GM23338 (cell line): ENCODE measurements at regions not wholly inside any gene's neighbourhood (a gene's known extent, or its start where the extent isn't known, plus 50 kb on each side); places are given as distances from the start of the nearest gene placed in this dataset.

ENCODE experiments used
- ATAC-seq: fragments of 200-7000 bp; cut with Tn5 transposase; 3 replicates; pipeline ENCODE4 v1.9.1; 2020
- DNase-seq: peaks from one replicate; pipeline ENCODE4 v3.0.0-alpha.2; 2015; ENCODE audit warnings: low spot score
- H2AFZ ChIP-seq: fragments of 200-600 bp; sonication (generic); 2 replicates; pipeline ENCODE4 v1.8.0; 2016; ENCODE audit warnings: antibody characterized with exemption, mild to moderate bottlenecking, moderate library complexity
- H3F3A ChIP-seq: fragments of 200-600 bp; sonication (generic); replicated peaks from 2 replicates; pipeline ENCODE4 v1.8.0; 2017; ENCODE audit warnings: antibody characterized with exemption, mixed run types, low read depth
- H3K27ac ChIP-seq: fragments of 200-600 bp; sonication (generic); 2 replicates; pipeline ENCODE4 v1.6.1; 2016; ENCODE audit warnings: low read depth
- H3K27me3 ChIP-seq: fragments of 200-600 bp; sonication (generic); 2 replicates; pipeline ENCODE4 v1.8.0; 2016; ENCODE audit warnings: mild to moderate bottlenecking, mixed run types, moderate library complexity; ENCODE audit not compliant: insufficient read depth
- H3K36me3 ChIP-seq: fragments of 200-600 bp; sonication (generic); 2 replicates; pipeline ENCODE4 v1.8.0; 2016; ENCODE audit warnings: mild to moderate bottlenecking; ENCODE audit not compliant: insufficient read depth
- H3K4me1 ChIP-seq: fragments of 200-600 bp; sonication (generic); 2 replicates; pipeline ENCODE4 v1.8.0; 2016; ENCODE audit warnings: mild to moderate bottlenecking, moderate library complexity; ENCODE audit not compliant: insufficient read depth
- H3K4me2 ChIP-seq: fragments of 200-600 bp; sonication (generic); 2 replicates; pipeline ENCODE4 v1.7.1; 2017; ENCODE audit warnings: mixed run types
- H3K4me3 ChIP-seq: fragments of 200-600 bp; sonication (generic); 2 replicates; pipeline ENCODE4 v1.6.1; 2016; ENCODE audit warnings: mixed run types
- H3K79me2 ChIP-seq: fragments of 200-600 bp; sonication (generic); replicated peaks from 2 replicates; pipeline ENCODE4 v1.8.0; 2017; ENCODE audit warnings: mild to moderate bottlenecking; ENCODE audit not compliant: insufficient read depth
- H3K9me2 ChIP-seq: fragments of 200-600 bp; sonication (generic); 2 replicates; pipeline ENCODE4 v1.8.0; 2017; ENCODE audit not compliant: insufficient read depth
- H4K20me1 ChIP-seq: fragments of 200-600 bp; sonication (generic); replicated peaks from 2 replicates; pipeline ENCODE4 v1.8.0; 2017; ENCODE audit warnings: mild to moderate bottlenecking; ENCODE audit not compliant: insufficient read depth
- H3K27ac Mint-ChIP-seq: 2 replicates; pipeline ENCODE4 v1.8.0; 2020; ENCODE audit warnings: inconsistent platforms, mild to moderate bottlenecking, moderate library complexity, mixed read lengths
- H3K27me3 Mint-ChIP-seq: 3 replicates; pipeline ENCODE4 v1.8.0; 2022; ENCODE audit warnings: low read depth, mild to moderate bottlenecking, moderate library complexity, mixed read lengths, inconsistent platforms; ENCODE audit not compliant: insufficient read depth, poor library complexity
- H3K36me3 Mint-ChIP-seq: 3 replicates; pipeline ENCODE4 v1.8.0; 2021; ENCODE audit warnings: low read depth, mild to moderate bottlenecking, inconsistent platforms, moderate library complexity, mixed read lengths
- H3K4me1 Mint-ChIP-seq: 3 replicates; pipeline ENCODE4 v1.8.0; 2020; ENCODE audit warnings: mild to moderate bottlenecking, inconsistent platforms, mixed read lengths
- H3K4me3 Mint-ChIP-seq: 3 replicates; pipeline ENCODE4 v1.8.0; 2021; ENCODE audit warnings: moderate library complexity, mild to moderate bottlenecking, inconsistent platforms, mixed read lengths
- H3K9me3 Mint-ChIP-seq: 3 replicates; pipeline ENCODE4 v1.8.0; 2020; ENCODE audit warnings: moderate library complexity, mild to moderate bottlenecking, inconsistent platforms, mixed read lengths
- CREB1 ChIP-seq: fragments of 250-450 bp; sonication (Bioruptor Pico); IDR thresholded peaks from 2 replicates; pipeline ENCODE4 v1.5.0; 2020; ENCODE audit warnings: low read depth, mild to moderate bottlenecking, moderate library complexity
- EZH2 ChIP-seq: fragments of 200-600 bp; sonication (generic); IDR thresholded peaks from one replicate; pipeline ENCODE4 v1.8.0; 2017; ENCODE audit warnings: antibody characterized with exemption, mild to moderate bottlenecking, low read depth; ENCODE audit not compliant: unreplicated experiment
- EZH2phosphoT487 ChIP-seq: fragments of 200-600 bp; sonication (generic); IDR thresholded peaks from one replicate; pipeline ENCODE4 v1.8.1; 2018; ENCODE audit warnings: antibody characterized with exemption; ENCODE audit not compliant: unreplicated experiment
- NANOG ChIP-seq: IDR thresholded peaks from 2 replicates; pipeline ENCODE4 v1.6.1; 2016; ENCODE audit warnings: antibody characterized with exemption, borderline replicate concordance
- STAT1 ChIP-seq: IDR thresholded peaks from one replicate; pipeline ENCODE4 v1.6.1; 2016; ENCODE audit warnings: antibody characterized with exemption; ENCODE audit not compliant: unreplicated experiment
- ZNF114 ChIP-seq: fragments of 250-450 bp; sonication (Bioruptor Pico); IDR thresholded peaks from 2 replicates; pipeline ENCODE4 v1.5.0; 2020; ENCODE audit warnings: mild to moderate bottlenecking, moderate library complexity
- ZNF331 ChIP-seq: fragments of 250-450 bp; sonication (Bioruptor Pico); IDR thresholded peaks from 2 replicates; pipeline ENCODE4 v1.5.0; 2020; ENCODE audit warnings: low read depth, mild to moderate bottlenecking, moderate library complexity
- TF ChIP-seq, protein P1 (sequence below): fragments of 250-450 bp; sonication (Bioruptor Pico); IDR thresholded peaks from 2 replicates; pipeline ENCODE4 v1.5.0; 2020; ENCODE audit warnings: mild to moderate bottlenecking, moderate library complexity
- TF ChIP-seq, protein P2 (sequence below), 2 experiments: fragments of 200-600 bp in 1 of 2; sonication (generic) in 1 of 2; conservative IDR thresholded peaks; 2 replicates each; pipeline versions ENCODE4 v1.5.1 to v1.6.1; 2016 to 2017; ENCODE audit warnings: antibody characterized with exemption in 2 of 2, low read depth in 2 of 2, mild to moderate bottlenecking in 2 of 2, moderate library complexity in 1 of 2

DNA sequence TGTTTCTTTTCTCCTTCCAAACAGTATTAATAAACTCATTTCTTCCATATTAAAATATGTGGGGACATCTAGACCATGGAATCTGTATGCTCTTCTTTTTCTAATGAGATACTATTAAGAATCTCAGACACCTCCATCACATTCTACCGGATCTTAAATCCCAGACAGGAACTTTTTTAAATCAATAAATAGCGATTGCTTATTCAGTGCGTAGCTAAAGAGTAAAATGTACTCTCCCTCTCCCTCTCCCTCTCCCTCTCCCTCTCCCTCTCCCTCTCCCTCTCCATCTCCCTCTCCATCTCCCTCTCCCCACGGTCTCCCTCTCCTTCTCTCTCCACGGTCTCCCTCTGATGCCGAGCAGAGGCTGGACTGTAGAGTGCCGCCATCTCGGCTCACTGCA is 297.0 kb downstream of the HNRNPD start (continued):
- TF ChIP-seq, protein P1, sequence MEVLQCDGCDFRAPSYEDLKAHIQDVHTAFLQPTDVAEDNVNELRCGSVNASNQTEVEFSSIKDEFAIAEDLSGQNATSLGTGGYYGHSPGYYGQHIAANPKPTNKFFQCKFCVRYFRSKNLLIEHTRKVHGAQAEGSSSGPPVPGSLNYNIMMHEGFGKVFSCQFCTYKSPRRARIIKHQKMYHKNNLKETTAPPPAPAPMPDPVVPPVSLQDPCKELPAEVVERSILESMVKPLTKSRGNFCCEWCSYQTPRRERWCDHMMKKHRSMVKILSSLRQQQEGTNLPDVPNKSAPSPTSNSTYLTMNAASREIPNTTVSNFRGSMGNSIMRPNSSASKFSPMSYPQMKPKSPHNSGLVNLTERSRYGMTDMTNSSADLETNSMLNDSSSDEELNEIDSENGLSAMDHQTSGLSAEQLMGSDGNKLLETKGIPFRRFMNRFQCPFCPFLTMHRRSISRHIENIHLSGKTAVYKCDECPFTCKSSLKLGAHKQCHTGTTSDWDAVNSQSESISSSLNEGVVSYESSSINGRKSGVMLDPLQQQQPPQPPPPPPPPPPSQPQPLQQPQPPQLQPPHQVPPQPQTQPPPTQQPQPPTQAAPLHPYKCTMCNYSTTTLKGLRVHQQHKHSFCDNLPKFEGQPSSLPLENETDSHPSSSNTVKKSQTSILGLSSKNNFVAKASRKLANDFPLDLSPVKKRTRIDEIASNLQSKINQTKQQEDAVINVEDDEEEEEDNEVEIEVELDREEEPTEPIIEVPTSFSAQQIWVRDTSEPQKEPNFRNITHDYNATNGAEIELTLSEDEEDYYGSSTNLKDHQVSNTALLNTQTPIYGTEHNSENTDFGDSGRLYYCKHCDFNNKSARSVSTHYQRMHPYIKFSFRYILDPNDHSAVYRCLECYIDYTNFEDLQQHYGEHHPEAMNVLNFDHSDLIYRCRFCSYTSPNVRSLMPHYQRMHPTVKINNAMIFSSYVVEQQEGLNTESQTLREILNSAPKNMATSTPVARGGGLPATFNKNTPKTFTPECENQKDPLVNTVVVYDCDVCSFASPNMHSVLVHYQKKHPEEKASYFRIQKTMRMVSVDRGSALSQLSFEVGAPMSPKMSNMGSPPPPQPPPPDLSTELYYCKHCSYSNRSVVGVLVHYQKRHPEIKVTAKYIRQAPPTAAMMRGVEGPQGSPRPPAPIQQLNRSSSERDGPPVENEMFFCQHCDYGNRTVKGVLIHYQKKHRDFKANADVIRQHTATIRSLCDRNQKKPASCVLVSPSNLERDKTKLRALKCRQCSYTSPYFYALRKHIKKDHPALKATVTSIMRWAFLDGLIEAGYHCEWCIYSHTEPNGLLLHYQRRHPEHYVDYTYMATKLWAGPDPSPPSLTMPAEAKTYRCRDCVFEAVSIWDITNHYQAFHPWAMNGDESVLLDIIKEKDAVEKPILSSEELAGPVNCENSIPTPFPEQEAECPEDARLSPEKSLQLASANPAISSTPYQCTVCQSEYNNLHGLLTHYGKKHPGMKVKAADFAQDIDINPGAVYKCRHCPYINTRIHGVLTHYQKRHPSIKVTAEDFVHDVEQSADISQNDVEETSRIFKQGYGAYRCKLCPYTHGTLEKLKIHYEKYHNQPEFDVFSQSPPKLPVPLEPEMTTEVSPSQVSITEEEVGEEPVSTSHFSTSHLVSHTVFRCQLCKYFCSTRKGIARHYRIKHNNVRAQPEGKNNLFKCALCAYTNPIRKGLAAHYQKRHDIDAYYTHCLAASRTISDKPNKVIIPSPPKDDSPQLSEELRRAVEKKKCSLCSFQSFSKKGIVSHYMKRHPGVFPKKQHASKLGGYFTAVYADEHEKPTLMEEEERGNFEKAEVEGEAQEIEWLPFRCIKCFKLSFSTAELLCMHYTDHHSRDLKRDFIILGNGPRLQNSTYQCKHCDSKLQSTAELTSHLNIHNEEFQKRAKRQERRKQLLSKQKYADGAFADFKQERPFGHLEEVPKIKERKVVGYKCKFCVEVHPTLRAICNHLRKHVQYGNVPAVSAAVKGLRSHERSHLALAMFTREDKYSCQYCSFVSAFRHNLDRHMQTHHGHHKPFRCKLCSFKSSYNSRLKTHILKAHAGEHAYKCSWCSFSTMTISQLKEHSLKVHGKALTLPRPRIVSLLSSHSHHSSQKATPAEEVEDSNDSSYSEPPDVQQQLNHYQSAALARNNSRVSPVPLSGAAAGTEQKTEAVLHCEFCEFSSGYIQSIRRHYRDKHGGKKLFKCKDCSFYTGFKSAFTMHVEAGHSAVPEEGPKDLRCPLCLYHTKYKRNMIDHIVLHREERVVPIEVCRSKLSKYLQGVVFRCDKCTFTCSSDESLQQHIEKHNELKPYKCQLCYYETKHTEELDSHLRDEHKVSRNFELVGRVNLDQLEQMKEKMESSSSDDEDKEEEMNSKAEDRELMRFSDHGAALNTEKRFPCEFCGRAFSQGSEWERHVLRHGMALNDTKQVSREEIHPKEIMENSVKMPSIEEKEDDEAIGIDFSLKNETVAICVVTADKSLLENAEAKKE = no peak
- TF ChIP-seq ZNF114 = no peak
- no peak for TF ChIP-seq EZH2
- no peak for TF ChIP-seq ZNF331 (CRISPR knock-in tag)
- TF ChIP-seq, protein P2, sequence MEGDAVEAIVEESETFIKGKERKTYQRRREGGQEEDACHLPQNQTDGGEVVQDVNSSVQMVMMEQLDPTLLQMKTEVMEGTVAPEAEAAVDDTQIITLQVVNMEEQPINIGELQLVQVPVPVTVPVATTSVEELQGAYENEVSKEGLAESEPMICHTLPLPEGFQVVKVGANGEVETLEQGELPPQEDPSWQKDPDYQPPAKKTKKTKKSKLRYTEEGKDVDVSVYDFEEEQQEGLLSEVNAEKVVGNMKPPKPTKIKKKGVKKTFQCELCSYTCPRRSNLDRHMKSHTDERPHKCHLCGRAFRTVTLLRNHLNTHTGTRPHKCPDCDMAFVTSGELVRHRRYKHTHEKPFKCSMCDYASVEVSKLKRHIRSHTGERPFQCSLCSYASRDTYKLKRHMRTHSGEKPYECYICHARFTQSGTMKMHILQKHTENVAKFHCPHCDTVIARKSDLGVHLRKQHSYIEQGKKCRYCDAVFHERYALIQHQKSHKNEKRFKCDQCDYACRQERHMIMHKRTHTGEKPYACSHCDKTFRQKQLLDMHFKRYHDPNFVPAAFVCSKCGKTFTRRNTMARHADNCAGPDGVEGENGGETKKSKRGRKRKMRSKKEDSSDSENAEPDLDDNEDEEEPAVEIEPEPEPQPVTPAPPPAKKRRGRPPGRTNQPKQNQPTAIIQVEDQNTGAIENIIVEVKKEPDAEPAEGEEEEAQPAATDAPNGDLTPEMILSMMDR (conservative IDR thresholded peaks at IDR 0.05; ENCODE audit: low read depth in 2 of 2) = no peak
- no peak for TF ChIP-seq EZH2phosphoT487
- no peak for TF ChIP-seq CREB1
- TF ChIP-seq NANOG = no peak

DNA sequence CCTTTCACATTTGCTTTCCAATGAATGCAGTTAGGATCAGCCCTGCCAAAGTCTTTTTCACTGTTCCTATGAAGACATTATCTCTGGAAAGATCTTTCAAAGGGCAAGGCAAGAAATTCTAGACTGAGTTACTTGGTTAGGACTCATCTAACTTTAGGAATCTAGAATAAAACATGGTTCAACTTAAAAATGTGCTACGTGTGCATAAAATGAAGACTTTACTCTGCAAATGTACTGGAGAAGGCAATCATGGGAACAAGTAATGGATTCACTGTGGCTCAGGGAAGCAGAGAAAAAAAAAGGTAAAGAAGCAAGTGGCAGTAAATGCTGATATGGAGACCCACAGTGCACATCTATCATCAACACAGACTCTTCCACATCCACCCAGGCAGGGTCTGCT is 297.4 kb downstream of the HNRNPD start:
- no peak overlapping the region for H3K27ac ChIP-seq
- H3K27me3 ChIP-seq = no peaks in the 10 kb centered on the region
- no peak overlapping the region for H3K27ac Mint-ChIP-seq
- ATAC-seq (no peak), DNase-seq (no peak)
- H3K27me3 Mint-ChIP-seq = peaks cover 4% of the 10 kb centered on the region
- TF ChIP-seq STAT1 (no peak), EZH2phosphoT487 (no peak)
- no peak overlapping the region for H3K4me3 Mint-ChIP-seq
- H3K36me3 Mint-ChIP-seq = no peaks in the 10 kb centered on the region
- H3K36me3 ChIP-seq = no peaks in the 10 kb centered on the region
- no peaks in the 10 kb centered on the region for H3K4me1 ChIP-seq
- no peaks in the 10 kb centered on the region for H3K79me2 ChIP-seq
- H3K4me1 Mint-ChIP-seq = peaks cover 5% of the 10 kb centered on the region
- peaks cover 8% of the 10 kb centered on the region; the same call in 1 of the 2 replicates for H3K9me2 ChIP-seq
- H4K20me1 ChIP-seq = no peaks in the 10 kb centered on the region
- H3K4me2 ChIP-seq = no peak overlapping the region
- no peak overlapping the region for H2AFZ ChIP-seq
- H3F3A ChIP-seq = no peaks in the 10 kb centered on the region
- H3K9me3 Mint-ChIP-seq = peaks cover 8% of the 10 kb centered on the region
- no peak overlapping the region for H3K4me3 ChIP-seq
